ENCODE measurements at regions not wholly inside any gene's neighbourhood (a gene's known extent, or its start where the extent isn't known, plus 50 kb on each side); places are given as distances from the start of the nearest gene placed in this dataset.

- no peaks in the 10 kb centered on the region for H3K36me3 ChIP-seq (ENCODE audit: low read depth, low read length)
- no peaks in the 10 kb centered on the region for H3K79me2 ChIP-seq (ENCODE audit: low read length)
- no peaks in the 10 kb centered on the region for H3F3A ChIP-seq (ENCODE audit: low read length, unreplicated experiment)
- H2AFZ ChIP-seq (ENCODE audit: low read length) = no peak overlapping the region
- TF ChIP-seq EZH2phosphoT487 (IDR thresholded peaks at IDR 0.05; ENCODE audit: borderline replicate concordance, low read length) (no peak), CTCF (conservative IDR thresholded peaks at IDR 0.05; ENCODE audit: low read depth, low read length) (no peak), EZH2 (IDR thresholded peaks at IDR 0.05; ENCODE audit: low read length, unreplicated experiment) (no peak)
- H3K9me2 ChIP-seq (replicated peaks; ENCODE audit: low read length) = no peaks in the 10 kb centered on the region
- intact Hi-C loops (cut with micrococcal nuclease) = no loop called here
- no peaks in the 10 kb centered on the region for H4K20me1 ChIP-seq (ENCODE audit: low read length)
- no TSS peak for BruUV-seq (replicated peaks)
- no peak overlapping the region for H3K9ac ChIP-seq (ENCODE audit: low read length)
- H3K4me3 ChIP-seq (ENCODE audit: low read length) = no peak overlapping the region
- H3K27ac ChIP-seq (ENCODE audit: low read length) = no peak overlapping the region
- ATAC-seq (no peak), DNase-seq (no peak)
- H3K27me3 ChIP-seq (ENCODE audit: low read length) = no peaks in the 10 kb centered on the region
- H3K4me2 ChIP-seq (ENCODE audit: low read length) = no peak overlapping the region
- H3K9me3 ChIP-seq (ENCODE audit: low read length) = no peaks in the 10 kb centered on the region
- POLR2A ChIA-PET (ENCODE audit: unreplicated experiment) = no interaction called here
- CTCF ChIA-PET = no interaction called here
- no peaks in the 10 kb centered on the region for H3K4me1 ChIP-seq (ENCODE audit: insufficient read depth, low read length)
These were observed 492.9 kb downstream of the KLF5 start for GRCh38 chr13:73551736-73552135.

GRCh38 chr13:73549717-73550116 is 490.9 kb downstream of the KLF5 start:
- Histone ChIP-seq H3K27ac (ENCODE audit: low read length) (no peak overlapping the region), H3K79me2 (ENCODE audit: low read length) (no peaks in the 10 kb centered on the region), H3K4me3 (ENCODE audit: low read length) (no peak overlapping the region), H4K20me1 (ENCODE audit: low read length) (no peaks in the 10 kb centered on the region), H3K9ac (ENCODE audit: low read length) (no peak overlapping the region), H3K4me2 (ENCODE audit: low read length) (no peak overlapping the region), H3K27me3 (ENCODE audit: low read length) (no peaks in the 10 kb centered on the region), H3K9me3 (ENCODE audit: low read length) (no peaks in the 10 kb centered on the region), H2AFZ (ENCODE audit: low read length) (no peak overlapping the region), H3K9me2 (replicated peaks; ENCODE audit: low read length) (no peaks in the 10 kb centered on the region), H3K36me3 (ENCODE audit: low read depth, low read length) (no peaks in the 10 kb centered on the region), H3F3A (ENCODE audit: low read length, unreplicated experiment) (no peaks in the 10 kb centered on the region), H3K4me1 (ENCODE audit: insufficient read depth, low read length) (no peaks in the 10 kb centered on the region)
- ATAC-seq = no peak
- POLR2A ChIA-PET (ENCODE audit: unreplicated experiment) = no interaction called here
- TF ChIP-seq EZH2phosphoT487 (IDR thresholded peaks at IDR 0.05; ENCODE audit: borderline replicate concordance, low read length) = no peak
- TF ChIP-seq EZH2 (IDR thresholded peaks at IDR 0.05; ENCODE audit: low read length, unreplicated experiment) = no peak
- TF ChIP-seq CTCF (conservative IDR thresholded peaks at IDR 0.05; ENCODE audit: low read depth, low read length) = no peak
- CTCF ChIA-PET = no interaction called here
- intact Hi-C loops (cut with micrococcal nuclease) = loop anchor here (5.0 kb wide), 1 partner anchor 158 kb away; no protein-coding TSS in a partner anchor
- BruUV-seq (replicated peaks) = no TSS peak
- DNase-seq = no peak

GRCh38 chr13:73548449-73548848 is 489.6 kb downstream of the KLF5 start:
- ChIA-PET POLR2A (ENCODE audit: unreplicated experiment) (no interaction called here), CTCF (no interaction called here)
- H3K9ac ChIP-seq (ENCODE audit: low read length) = no peak overlapping the region
- no peaks in the 10 kb centered on the region for H3K4me1 ChIP-seq (ENCODE audit: insufficient read depth, low read length)
- no TSS peak for BruUV-seq (replicated peaks)
- no peak for ATAC-seq
- H2AFZ ChIP-seq (ENCODE audit: low read length) = no peak overlapping the region
- H3F3A ChIP-seq (ENCODE audit: low read length, unreplicated experiment) = no peaks in the 10 kb centered on the region
- no peaks in the 10 kb centered on the region for H3K79me2 ChIP-seq (ENCODE audit: low read length)
- intact Hi-C loops (cut with micrococcal nuclease) = loop anchor here (5.0 kb wide), 1 partner anchor 159 kb away; no protein-coding TSS in a partner anchor
- no peaks in the 10 kb centered on the region for H3K27me3 ChIP-seq (ENCODE audit: low read length)
- no peak for TF ChIP-seq CTCF (conservative IDR thresholded peaks at IDR 0.05; ENCODE audit: low read depth, low read length)
- no peak for TF ChIP-seq EZH2 (IDR thresholded peaks at IDR 0.05; ENCODE audit: low read length, unreplicated experiment)
- TF ChIP-seq EZH2phosphoT487 (IDR thresholded peaks at IDR 0.05; ENCODE audit: borderline replicate concordance, low read length) = no peak
- no peaks in the 10 kb centered on the region for H3K9me3 ChIP-seq (ENCODE audit: low read length)
- no peak for DNase-seq
- no peak overlapping the region for H3K4me2 ChIP-seq (ENCODE audit: low read length)
- no peak overlapping the region for H3K4me3 ChIP-seq (ENCODE audit: low read length)
- H3K36me3 ChIP-seq (ENCODE audit: low read depth, low read length) = no peaks in the 10 kb centered on the region
- H3K27ac ChIP-seq (ENCODE audit: low read length) = no peak overlapping the region
- H3K9me2 ChIP-seq (replicated peaks; ENCODE audit: low read length) = no peaks in the 10 kb centered on the region
- H4K20me1 ChIP-seq (ENCODE audit: low read length) = no peaks in the 10 kb centered on the region

Data from PC-3 (cell line).